Right atrium auricular region (tissue), 2 donors: ENCODE measurements at regions not wholly inside any gene's neighbourhood (a gene's known extent, or its start where the extent isn't known, plus 50 kb on each side); places are given as distances from the start of the nearest gene placed in this dataset.

Experiments
- DNase-seq: peaks from one replicate; pipeline ENCODE4 v3.0.0-alpha.2; 2019; ENCODE audit warnings: low spot score
- H3K27ac ChIP-seq, 2 donors: fragments of 200-600 bp; sonication (generic); 1 replicate in 1 of 2; 2 replicates in 1 of 2; pipeline ENCODE4 v1.5.1; 2016 to 2019
- H3K27me3 ChIP-seq, 2 donors: fragments of 200-600 bp; sonication (generic); one replicate each; pipeline versions ENCODE4 v1.5.1 to v1.6.0; 2017 to 2019
- H3K36me3 ChIP-seq: fragments of 200-600 bp; sonication (generic); one replicate; pipeline ENCODE4 v1.5.1; 2016
- H3K4me1 ChIP-seq, 2 donors: fragments of 200-600 bp; sonication (generic); one replicate each; pipeline versions ENCODE4 v1.5.1 to v1.6.0; 2017 to 2019
- H3K4me3 ChIP-seq, 2 donors: fragments of 200-600 bp; sonication (generic); 1 replicate in 1 of 2; 2 replicates in 1 of 2; pipeline ENCODE4 v1.5.1; 2017 to 2019; ENCODE audit warnings: mild to moderate bottlenecking in 1 of 2, moderate library complexity in 1 of 2
- H3K9me3 ChIP-seq, 2 donors: fragments of 200-600 bp; sonication (generic); one replicate each; pipeline ENCODE4 v1.5.1; 2019
- TF ChIP-seq, protein P1 (sequence below), 2 donors: fragments of 200-600 bp; sonication (generic); IDR thresholded peaks; one replicate each; pipeline ENCODE4 v1.5.1; 2019; ENCODE audit warnings: antibody characterized with exemption in 2 of 2

DNA sequence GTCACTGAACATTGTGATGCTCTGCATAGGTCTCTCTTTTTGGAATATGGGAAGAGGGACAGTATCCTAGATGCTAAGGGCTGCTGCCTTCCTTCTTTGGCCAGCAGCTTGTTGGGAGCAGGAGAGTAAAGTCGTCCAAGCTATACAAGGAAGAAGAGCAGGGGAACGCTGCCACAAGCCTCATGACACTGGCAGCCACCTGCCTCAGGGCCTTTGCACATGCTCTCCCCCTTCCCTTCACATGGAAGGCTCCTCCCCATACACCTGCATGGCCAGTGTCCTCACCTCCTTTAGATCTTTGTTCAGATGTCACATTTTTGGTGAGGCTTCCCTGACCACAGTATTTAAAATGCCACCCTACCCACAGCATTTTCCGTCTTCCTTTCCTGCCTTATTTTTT, 78.1 kb upstream of the CRHR1 start:
- Histone ChIP-seq H3K4me3 (no peak overlapping the region), H3K4me1 (no peaks in the 10 kb centered on the region), H3K9me3 (no peaks in the 10 kb centered on the region), H3K27me3 (no peaks in the 10 kb centered on the region), H3K36me3 (no peaks in the 10 kb centered on the region), H3K27ac (no peak overlapping the region)
- TF ChIP-seq, protein P1, sequence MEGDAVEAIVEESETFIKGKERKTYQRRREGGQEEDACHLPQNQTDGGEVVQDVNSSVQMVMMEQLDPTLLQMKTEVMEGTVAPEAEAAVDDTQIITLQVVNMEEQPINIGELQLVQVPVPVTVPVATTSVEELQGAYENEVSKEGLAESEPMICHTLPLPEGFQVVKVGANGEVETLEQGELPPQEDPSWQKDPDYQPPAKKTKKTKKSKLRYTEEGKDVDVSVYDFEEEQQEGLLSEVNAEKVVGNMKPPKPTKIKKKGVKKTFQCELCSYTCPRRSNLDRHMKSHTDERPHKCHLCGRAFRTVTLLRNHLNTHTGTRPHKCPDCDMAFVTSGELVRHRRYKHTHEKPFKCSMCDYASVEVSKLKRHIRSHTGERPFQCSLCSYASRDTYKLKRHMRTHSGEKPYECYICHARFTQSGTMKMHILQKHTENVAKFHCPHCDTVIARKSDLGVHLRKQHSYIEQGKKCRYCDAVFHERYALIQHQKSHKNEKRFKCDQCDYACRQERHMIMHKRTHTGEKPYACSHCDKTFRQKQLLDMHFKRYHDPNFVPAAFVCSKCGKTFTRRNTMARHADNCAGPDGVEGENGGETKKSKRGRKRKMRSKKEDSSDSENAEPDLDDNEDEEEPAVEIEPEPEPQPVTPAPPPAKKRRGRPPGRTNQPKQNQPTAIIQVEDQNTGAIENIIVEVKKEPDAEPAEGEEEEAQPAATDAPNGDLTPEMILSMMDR (IDR thresholded peaks at IDR 0.05), result no peak
- DNase-seq, result no peak

DNA sequence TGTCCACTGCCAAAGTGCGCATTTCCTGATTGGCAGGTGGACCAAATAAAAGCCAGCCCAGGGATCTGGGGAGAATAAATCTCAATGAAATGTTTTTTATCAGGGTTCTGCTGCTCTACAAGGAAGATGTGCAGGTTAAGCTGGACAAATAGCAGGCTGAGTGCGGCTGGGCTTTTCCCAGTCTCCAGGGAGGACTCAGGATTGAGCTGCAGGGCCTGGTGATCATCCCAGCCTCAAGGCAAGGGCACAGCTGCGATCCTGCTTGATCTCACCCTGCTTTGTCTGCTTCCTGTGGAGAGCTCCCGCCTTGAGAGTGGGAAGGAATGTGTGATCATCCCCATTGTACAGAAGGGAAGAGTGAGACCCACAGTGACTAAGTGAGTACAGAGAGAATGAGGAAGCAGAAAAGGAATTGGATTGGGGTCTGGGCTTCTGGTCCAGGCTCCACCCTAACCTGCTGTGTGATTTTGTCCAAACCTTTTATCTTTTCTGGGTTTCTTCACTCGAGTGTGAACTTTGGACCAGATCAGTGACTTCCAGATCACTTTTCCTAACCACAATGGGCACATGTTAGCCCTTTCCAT, 75.3 kb upstream of the CRHR1 start:
- H3K36me3 ChIP-seq, result no peaks in the 10 kb centered on the region
- H3K9me3 ChIP-seq, result no peaks in the 10 kb centered on the region
- TF ChIP-seq, protein P1 (IDR thresholded peaks at IDR 0.05), result no peak
- H3K27ac ChIP-seq, result no peak overlapping the region
- H3K4me3 ChIP-seq, result no peak overlapping the region
- H3K4me1 ChIP-seq, result no peaks in the 10 kb centered on the region
- DNase-seq, result no peak
- no peaks in the 10 kb centered on the region for H3K27me3 ChIP-seq

DNA sequence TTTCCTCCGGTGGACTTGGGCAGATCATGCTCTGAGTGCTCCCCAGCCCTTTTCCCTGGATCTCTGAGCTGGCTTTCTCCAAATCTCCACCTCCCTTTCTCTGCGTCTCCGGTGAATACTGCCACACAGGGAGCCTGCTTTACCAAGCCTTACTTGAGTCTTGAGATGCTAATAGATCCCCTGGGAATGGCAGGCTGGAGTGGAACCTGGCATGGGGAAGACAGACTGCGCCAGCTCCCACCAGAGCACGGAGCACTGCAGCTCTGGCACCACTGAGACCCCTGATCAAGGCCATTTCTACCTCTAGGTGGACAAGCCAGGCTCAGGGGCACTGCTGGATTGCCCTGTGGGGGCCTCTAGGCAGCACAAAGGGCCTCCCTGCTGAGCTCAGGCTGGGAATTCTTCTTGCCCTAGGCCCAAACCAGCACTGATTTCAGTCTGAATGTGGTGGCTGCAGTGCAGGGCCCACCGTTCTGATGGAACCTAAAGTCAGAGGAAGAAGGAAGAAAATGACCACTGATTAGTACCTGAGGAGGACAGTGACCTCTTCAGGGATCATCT, 74.3 kb upstream of the CRHR1 start:
- TF ChIP-seq, protein P1 (IDR thresholded peaks at IDR 0.05), result no peak
- H3K4me1 ChIP-seq, result no peaks in the 10 kb centered on the region
- H3K27ac ChIP-seq, result no peak overlapping the region
- no peak for DNase-seq
- no peak overlapping the region for H3K4me3 ChIP-seq
- H3K36me3 ChIP-seq, result no peaks in the 10 kb centered on the region
- H3K27me3 ChIP-seq, result no peaks in the 10 kb centered on the region
- no peaks in the 10 kb centered on the region for H3K9me3 ChIP-seq

DNA sequence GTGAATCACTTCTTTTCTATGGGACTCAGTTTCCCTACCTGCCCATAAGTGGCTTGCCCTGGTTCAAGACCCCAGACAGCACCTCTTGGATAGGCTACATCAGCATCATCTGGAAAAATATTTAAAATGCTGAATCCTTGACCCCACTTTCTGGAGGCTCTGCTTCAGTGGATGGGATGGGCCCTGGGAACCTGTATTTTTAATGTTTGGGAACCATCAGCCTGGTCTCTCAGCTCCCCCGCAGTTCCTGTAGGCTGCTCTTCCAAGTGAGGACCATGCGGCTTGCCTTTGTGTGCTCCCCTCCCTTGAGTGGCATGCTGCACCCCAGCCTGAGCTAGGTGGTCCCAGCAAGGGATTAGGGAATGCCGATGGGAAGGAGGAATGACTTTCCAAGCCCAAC, 68.3 kb upstream of the CRHR1 start:
- DNase-seq, result no peak
- Histone ChIP-seq H3K27me3 (no peaks in the 10 kb centered on the region), H3K27ac (no peak overlapping the region), H3K4me3 (no peak overlapping the region), H3K4me1 (no peaks in the 10 kb centered on the region), H3K9me3 (no peaks in the 10 kb centered on the region), H3K36me3 (no peaks in the 10 kb centered on the region)
- TF ChIP-seq, protein P1 (IDR thresholded peaks at IDR 0.05), result no peak

DNA sequence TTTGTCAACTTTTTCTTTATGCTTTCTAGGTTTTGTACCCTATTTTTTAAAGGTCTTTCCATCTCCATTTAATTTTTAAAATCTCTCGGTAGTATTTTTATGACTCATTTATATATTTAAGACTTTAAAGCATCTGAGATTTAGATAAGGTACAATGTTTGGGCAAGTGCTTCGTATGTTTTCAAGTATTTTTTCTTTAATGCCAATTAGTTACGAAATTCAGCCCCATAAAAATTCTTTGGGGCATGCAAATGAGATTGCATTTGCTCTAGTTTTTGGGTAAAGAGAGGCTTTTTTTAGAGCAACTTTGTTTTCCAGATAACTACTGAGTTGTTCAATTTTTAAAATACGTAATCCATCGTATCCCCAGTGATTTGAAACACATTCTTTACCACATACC, 65.3 kb upstream of the CRHR1 start:
- TF ChIP-seq, protein P1 (IDR thresholded peaks at IDR 0.05), result no peak
- H3K36me3 ChIP-seq, result no peaks in the 10 kb centered on the region
- H3K27me3 ChIP-seq, result no peaks in the 10 kb centered on the region
- H3K4me3 ChIP-seq, result no peak overlapping the region
- H3K4me1 ChIP-seq, result no peaks in the 10 kb centered on the region
- no peaks in the 10 kb centered on the region for H3K9me3 ChIP-seq
- DNase-seq, result no peak
- no peak overlapping the region for H3K27ac ChIP-seq
